ENCODE measurements at regions not wholly inside any gene's neighbourhood (a gene's known extent, or its start where the extent isn't known, plus 50 kb on each side); places are given as distances from the start of the nearest gene placed in this dataset.

DNA sequence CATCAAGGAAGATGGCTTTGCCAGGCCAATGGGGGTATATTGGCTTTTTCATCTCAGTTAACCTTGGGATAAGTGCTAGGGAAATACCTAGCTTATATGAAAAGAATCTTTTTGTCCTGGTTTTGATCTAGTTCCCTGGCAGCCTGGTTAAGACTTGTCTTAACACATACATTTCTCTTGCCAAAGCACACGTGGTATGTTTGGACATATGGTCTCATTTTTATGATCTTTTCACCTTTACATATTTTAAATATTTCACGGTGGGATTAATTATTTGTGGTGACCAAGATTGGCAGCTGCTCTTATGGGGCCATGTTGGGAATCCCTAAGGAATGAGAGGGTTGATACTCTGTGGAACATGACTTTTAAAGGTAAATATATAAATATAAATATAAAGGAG is 312.5 kb downstream of the NPR3 start:
- TF ChIP-seq, protein P1, sequence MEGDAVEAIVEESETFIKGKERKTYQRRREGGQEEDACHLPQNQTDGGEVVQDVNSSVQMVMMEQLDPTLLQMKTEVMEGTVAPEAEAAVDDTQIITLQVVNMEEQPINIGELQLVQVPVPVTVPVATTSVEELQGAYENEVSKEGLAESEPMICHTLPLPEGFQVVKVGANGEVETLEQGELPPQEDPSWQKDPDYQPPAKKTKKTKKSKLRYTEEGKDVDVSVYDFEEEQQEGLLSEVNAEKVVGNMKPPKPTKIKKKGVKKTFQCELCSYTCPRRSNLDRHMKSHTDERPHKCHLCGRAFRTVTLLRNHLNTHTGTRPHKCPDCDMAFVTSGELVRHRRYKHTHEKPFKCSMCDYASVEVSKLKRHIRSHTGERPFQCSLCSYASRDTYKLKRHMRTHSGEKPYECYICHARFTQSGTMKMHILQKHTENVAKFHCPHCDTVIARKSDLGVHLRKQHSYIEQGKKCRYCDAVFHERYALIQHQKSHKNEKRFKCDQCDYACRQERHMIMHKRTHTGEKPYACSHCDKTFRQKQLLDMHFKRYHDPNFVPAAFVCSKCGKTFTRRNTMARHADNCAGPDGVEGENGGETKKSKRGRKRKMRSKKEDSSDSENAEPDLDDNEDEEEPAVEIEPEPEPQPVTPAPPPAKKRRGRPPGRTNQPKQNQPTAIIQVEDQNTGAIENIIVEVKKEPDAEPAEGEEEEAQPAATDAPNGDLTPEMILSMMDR (IDR thresholded peaks at IDR 0.05; ENCODE audit: insufficient read depth, low read depth, low read length): no peak
- TF ChIP-seq EZH2 (IDR thresholded peaks at IDR 0.05; ENCODE audit: insufficient read depth, low read length): no peak
